HG03025 (cell line): ENCODE measurements at regions not wholly inside any gene's neighbourhood (a gene's known extent, or its start where the extent isn't known, plus 50 kb on each side); places are given as distances from the start of the nearest gene placed in this dataset.
A peak's percentile ranks its signal among the peaks of the same experiment; 100 is the strongest.

ENCODE experiments used
- ATAC-seq: cut with Tn5 transposase; IDR thresholded peaks from one replicate; pipeline ENCODE4 v1.9.1; 2021; ENCODE audit warnings: mild to moderate bottlenecking, moderate library complexity; ENCODE audit not compliant: unreplicated experiment, low FRiP score

DNA sequence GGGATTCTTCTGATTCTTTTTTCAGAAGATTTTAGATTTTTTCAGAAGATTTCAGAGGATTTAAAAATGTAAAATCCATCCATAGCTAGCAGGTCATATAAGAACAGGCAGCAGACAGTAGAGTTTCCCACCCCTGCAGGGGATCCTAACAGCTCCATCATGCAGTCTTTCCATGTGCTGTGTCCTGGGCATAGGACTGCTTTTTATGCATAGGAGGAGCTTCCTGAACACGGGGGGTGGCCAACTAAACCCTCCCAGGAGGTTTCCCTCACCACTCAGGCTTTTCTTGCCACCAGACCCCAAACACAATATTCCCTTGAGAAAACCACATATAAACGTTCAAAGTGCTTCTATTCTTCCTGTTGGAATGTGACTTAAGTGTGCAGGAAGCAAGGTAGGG, 90.1 kb upstream of the TNR start:
- ATAC-seq: no peak

DNA sequence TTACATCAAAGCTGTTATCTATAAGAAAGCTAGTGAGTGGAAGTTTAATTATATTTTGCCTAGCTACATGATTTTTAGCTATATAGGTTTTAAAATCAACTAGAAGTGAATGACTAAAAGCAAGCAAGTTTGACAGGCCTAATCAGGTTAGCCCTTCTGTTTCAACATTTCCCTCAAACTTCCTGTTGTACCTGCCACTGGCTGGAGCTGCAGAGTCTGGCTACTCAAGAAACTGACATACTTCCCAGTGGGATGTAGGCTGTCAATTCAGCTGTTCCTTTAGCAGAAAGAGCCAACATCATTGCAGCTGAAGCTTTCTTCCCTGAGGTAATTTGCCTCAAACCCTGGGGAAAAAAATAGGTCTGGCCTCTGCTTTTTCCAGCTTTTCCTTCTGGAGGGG, 87.1 kb upstream of the TNR start:
- ATAC-seq: no peak

DNA sequence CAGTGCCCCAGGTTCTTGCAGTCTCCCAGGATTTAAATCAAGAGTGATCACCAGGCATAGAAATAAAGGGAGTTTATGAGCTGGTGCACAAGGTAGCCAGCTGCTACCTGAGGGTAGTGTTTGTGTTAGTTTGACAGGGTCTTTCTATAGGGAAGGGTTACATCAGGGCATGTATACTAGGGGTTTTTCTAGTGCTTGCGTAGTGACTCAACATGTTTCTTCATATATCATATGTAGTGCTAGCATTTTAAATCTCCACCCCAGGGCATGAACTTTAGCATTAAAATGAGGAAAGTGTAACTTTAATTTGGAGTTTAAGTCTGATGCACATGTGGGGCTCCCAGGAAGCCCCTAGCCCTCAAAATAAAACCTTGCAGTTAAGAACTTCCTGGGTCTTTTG, 86.5 kb upstream of the TNR start:
- no peak for ATAC-seq

DNA sequence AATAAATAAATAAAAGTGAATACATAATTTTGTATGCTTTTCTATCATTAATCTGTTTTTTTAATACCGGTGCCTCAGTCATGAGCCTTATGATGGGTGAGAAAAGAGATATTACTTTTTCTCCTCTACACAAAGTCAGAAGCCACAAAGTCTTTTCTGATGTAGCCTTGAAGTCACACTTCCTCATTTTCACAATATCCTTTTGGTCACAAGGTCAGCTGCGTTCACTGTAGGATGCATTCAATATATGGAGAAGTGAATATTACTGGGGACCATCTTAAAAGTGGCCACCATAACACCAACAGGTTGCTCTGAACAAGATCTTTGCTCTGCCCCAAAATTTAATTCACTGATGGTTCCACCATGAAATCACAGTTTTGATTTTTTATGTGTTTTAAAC, 83.3 kb upstream of the TNR start:
- peak; percentile 45 for ATAC-seq

DNA sequence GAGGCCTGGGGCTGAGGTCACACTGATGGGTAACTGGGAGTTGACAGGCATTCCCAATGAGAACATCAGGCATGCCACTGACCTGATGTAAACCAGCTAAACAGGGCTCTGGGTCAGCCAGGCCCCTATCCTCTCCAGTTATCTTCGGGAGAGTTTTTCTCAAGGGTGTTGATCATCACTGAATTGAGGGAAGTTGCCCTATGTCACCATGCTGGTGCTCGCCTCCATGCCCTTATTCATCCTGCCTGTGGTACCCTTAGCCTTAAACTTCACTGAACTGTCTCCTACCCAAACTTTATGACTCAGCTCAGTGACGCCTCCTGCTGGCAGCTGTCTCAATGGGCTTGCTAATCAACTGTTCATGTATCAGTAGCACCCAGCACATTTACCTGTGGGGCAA, 80.7 kb upstream of the TNR start:
- no peak for ATAC-seq

DNA sequence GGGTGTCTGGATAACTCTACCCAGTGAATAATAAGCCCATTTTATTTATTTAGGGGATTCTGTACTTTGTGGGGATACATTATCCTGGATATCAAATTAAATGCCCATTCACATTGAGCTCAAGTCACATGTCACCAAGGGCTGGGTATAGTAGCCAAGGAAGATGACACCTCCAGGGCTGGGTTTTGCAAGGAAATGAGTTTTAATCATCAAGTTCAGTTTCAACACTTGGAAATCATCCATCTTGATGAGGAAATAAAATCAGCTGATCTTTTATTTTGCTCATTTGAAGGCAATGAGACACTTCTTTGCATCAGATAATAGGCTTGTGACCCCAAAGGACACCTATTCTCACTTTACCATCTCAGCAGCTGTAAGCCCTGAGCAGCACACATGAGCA, 80.0 kb upstream of the TNR start:
- ATAC-seq: no peak

DNA sequence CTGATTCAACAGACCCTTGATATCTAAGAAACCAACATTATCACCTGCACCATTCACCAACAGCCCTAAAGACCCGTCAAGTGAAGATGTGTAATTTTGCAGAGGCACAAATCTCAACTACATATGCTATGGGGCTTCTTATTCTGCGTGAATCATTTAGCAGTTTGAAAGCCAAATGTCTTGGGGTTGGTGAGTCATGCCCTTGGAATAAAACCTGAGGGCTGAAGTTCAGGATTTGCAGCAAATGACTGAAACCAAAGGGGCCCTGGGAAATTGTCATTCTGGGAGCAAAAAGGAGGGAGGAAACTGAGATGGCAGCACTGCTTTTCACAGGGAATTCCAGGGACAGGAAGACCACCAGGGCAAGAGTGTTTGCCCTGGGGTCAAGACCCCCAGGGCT, 79.2 kb upstream of the TNR start:
- no peak for ATAC-seq

DNA sequence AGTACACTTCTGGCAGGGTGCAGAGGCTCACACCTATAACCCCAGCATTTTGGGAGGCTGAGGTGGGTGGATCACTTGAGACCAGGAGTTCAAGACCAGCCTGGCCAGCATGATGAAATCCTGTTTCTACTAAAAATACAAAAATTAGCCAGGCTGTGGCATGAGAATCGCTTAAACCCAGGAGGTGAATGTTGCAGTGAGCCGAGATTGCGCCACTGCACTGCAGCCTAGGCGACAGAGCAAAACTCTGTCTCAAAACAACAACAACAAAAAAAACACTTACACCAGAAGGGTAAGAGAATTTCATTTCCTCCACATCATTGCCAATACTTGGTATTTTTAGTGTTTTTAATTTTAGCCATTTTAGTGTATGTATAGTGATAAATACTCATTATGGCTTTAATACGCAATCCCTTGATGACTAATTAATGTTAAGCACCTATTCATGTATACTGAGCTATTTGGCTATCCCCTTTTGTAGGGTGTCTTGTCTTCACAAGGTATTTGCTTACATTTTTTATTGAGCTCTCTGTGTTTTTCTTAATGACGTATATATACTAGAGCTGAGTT, 77.1 kb upstream of the TNR start:
- no peak for ATAC-seq

DNA sequence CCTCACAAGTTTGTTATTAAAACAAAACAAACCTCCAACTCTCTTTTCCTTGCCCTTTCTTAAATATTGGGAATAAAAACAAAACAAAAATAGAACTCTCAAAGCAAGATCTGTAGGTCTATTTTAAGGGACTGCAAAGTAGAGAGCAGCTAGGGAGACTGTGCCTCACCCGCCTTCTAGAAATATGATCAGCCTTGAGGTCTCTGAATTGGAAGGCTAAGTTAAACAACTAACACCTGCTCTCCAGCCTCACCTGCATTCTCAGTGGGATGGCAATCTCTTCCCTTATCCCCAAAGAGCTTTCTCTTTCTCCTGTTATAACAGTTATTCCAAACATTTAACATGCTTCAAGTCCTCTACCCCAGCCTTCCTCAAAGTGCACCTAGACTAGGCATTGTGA, 75.5 kb upstream of the TNR start:
- no peak for ATAC-seq

DNA sequence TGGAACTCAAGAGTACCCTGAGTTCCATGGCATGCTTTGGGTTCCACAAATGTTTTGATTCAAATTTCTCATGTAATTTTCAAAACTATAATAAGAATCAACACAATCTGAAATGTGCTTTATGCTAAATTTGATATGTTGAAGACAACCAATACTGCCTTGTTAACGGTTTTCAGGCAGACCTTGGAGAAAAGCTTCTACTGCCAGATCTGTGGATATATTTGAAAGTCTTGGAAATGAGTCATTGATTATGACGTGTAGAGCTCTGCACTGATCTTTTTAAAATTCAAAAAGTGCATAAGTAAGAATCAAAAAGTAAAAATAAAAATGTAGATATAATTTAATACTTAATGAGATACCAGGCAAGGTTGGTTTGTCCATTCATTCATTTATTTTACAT, 74.0 kb upstream of the TNR start:
- no peak for ATAC-seq

DNA sequence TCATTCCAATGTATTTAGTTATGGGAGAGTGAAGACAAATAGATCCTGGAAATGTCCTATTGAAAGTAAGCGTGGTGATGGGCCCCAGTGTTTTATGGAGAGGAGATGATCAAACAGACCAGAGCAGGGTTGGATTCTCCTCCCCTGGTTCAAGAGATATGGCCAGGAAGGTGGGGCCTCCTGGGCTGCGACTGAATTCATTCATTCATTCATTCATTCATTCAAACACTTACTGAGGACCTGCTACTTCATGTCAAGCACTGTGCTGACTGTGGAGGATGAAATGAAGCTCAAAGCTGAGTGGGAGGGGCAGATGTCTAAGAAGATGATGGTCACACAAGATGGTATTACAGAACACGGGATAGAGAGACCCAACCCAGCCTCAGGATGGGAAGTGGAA, 71.5 kb upstream of the TNR start:
- ATAC-seq: no peak

DNA sequence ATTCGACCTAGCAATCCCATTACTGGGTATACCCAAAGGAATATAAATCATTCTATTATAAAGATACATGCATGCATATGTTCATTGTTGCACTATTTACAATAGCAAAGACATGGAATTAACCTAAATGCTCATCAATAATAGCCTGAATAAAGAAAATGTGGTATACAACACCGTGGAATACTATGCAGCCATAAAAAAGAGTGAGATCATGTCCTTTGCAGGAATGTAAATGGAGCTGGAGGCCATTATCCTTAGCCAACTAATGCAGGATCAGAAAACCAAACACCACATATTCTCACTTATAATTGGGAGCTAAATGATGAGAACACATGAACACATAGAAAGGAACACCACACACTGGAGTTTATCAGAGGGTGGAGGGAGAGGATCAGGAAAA, 69.5 kb upstream of the TNR start:
- no peak for ATAC-seq

DNA sequence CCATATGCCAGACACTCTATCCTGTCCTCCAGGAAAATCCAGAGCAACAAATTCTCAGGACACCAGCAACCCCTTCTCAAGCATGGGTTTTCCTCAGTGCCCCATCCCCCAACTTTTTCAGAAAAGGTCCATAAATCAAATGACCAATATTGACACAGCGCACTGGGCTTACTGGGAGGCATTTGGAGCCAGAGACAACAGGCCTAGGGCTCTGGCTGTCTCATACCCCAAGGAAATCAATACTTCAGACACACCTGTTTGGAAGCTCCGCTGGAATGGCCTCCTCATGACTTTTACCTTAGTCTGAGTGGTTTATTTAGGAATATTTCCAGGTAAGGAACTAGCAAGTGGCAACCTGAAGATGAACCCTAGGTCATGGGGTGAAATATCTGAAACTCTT, 66.9 kb upstream of the TNR start:
- ATAC-seq: no peak

DNA sequence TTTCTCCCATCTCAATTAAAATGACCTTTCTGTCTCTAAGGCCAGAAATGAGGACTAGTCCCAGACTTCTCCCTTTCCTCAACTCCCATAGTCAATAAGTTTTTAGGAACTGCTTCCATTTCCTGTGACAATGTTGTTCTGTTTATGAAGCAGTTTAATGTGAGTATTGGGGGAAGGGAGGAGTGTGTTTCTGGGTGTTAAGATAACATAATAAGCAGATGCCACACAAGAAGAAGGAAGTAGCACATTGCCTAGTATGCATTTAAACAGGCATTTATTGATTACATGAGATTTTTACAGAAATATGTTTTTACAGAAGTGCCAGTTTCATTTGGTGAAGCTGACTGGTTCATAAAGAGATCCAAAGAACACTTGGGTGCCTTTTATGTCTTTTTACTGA, 65.6 kb upstream of the TNR start:
- ATAC-seq: no peak

DNA sequence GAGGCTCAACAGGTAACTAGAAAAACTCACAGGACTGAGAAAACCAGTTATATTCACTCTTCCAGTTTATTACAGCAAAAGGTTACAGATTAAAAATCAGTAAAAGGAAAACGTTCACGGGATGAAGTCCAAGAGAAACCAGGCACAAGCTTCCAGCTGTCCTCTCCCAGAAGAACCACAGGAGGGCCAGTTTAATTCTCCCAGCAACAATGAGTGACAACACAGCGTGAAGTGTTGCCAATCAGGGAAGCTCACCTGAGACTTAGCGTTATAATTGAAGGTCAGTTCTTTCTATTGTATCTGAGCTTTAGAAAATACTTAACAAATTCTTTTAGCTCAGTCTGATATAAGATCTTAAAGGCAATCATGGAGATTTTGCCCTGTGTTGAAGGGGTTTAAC, 65.2 kb upstream of the TNR start:
- no peak for ATAC-seq

DNA sequence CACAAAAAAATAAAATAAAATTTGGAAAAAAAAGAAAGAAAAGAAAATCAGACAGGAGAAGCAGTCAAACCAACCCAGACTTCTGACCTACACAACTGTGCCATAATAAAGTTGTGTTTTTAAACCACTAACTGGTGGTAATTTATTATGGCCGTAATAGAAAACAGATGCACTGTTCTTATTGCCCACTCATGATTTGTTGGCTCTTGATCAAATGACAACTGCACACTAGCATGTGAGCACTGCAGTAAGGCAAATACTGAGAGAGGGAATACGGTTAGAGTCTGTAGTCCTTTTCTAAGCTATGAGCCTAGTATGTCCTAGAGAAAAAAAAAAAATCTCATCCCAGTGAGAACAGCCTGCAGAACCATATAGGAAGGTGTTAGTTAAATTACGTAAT, 61.2 kb upstream of the TNR start:
- no peak for ATAC-seq

DNA sequence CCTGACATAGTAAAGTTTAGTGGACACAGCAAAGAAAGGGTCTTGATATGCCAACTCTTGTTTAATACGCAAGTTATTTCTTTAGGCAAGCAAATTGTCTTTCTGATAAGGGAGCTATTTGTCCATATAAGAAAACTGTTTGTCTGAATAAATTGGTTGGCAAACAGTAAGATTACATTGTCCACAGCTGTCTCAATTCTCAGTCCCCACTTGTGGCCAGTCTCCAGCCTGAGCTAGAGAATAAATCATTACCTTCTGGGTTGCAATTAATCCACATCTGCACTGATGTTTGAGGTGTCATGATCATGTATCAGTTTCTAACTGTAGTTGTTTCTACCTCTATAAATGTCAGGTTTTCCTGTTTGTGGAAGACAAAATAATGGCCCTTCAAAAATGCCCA, 60.0 kb upstream of the TNR start:
- no peak for ATAC-seq

DNA sequence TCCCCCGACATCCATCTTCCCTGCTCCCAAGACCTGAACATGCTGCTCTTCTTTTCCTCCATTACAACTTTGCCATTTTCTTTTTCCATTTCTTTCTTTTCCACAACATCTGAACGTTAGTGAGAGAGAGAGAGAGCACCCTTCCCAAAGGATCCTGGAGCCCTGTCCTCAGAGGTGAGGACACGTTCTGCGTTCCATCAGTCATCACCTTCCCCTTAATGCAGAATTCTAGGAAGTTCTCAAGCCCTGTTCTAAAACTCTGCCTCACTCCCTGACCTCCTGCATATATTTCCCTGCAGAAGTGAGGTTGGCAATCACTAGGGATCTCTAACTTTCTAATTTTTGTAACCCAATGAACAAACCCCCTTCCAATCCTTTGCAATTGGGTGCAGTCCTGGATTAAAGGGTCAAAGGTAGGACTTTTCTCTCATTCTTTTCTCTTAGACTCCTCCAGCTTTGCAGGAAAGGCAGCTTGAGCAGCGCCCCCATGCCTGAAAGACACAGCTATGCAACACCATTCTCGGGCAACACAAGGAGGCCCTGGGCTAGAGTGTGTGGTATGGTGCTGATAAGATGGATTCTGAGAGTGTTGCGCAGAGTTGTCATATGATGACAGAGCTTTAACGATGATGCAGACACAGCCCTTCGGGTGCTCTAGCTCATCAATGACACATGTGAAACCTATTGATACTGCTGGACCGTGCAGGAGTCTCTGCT, 59.2 kb upstream of the TNR start:
- ATAC-seq: no peak

DNA sequence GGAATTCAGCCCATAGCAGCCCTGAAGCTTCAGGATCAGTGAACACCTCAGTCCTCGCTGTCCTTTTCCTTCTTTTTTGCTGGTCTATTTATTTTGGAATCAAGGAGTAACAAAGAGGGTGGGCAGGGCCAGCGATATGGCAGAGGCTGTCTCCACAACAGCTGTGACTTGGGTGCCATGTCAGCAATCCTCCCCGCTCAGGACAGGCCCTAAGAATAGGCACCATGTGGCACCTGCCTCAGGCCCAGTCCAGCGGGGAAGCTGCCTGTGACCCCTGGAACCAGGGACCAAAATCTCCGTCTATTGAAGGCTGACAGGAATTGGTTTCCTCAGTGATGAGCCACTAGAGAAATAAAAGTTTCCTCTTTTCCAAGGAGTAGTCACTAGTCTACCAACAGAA, 58.6 kb upstream of the TNR start:
- no peak for ATAC-seq

DNA sequence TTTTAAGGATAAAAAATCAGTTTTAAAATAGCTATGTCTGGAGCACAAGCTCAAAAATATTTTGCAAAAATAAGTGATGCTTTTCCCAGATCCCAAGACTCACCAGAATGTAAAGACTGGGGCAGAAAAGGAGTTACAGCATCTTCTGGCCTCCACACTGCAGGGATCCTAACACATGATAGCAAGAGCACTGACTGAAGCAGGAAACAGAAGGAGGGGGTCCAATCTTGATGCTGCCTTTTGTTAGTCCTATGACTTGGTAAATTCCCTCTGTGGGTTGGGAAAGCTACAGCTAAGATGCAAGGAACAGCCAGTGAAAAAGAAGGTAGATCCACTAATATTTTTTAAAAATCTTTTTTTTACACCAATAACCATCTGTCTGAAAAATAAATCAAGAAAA, 54.2 kb upstream of the TNR start:
- no peak for ATAC-seq

DNA sequence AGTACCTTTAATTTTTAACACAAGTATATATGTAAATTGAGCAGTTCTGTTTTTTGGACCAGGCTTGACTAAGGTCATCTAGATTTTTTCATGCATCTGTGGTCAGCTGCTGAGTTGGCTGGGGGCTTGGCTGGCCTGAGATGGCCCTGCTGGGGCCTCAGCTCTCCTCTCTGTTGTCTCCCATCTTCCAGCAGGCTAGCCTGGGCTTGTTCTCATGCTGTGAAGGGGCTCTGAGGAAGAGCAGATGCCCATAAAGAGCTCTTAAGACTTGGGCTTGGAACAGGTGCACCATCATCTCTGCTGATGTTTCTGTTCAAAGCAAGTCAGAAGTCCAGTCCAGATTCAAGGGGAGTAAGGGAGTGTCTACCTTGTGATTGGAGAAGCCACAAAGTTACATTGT, 51.2 kb upstream of the TNR start:
- no peak for ATAC-seq

DNA sequence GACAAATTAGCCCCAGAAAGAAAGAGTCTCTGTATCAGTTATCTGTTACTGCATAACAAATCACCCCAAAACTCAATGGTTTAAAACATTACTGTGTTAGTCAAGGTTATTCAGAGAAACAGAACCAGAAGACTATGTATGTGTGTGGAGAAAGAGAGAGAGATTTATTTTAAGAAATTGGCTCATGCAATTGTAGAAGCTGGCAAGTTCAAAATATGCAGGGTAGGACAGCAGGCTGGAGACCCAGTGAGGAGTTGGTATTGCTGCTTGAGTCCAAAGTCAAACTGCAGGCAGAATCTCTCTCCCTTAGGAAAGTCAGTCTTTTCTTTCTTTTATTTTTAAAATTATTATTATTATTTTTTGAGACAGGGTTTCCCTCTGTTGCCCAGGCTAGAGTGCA, 50.2 kb upstream of the TNR start:
- no peak for ATAC-seq
